ENCODE measurements at regions not wholly inside any gene's neighbourhood (a gene's known extent, or its start where the extent isn't known, plus 50 kb on each side); places are given as distances from the start of the nearest gene placed in this dataset.
"Not testable (repeated sequence)": the region's sequence is repeated elsewhere in the genome, so short reads cannot be mapped to it uniquely, and the experiment has no call there.

GRCh38 chr14:87767567-87767901 is 225.4 kb downstream of the GALC start:
- no peaks in the 10 kb centered on the region for H3K4me1 Mint-ChIP-seq
- ChIA-PET CTCF (ENCODE audit: partially characterized antibody) (no interaction called here), POLR2A (ENCODE audit: partially characterized antibody) (no interaction called here)
- H3K27me3 ChIP-seq (ENCODE audit: insufficient read depth, low read length) = peaks cover 4% of the 10 kb centered on the region
- H3K27me3 Mint-ChIP-seq = peaks cover 0 to 2% of the 10 kb centered on the region in 2 donors
- DNase-seq = no peak
- H3K9me3 ChIP-seq (ENCODE audit: control insufficient read depth in 1 of 2, low read length in 2 of 2) = peaks cover 0 to 4% of the 10 kb centered on the region in 2 donors
- intact Hi-C loops (cut with micrococcal nuclease) = no loop called here
- H3K36me3 ChIP-seq (ENCODE audit: insufficient read depth, low read length) = no peaks in the 10 kb centered on the region
- peak overlapping the region in 1 of 7 donors; percentile 60 for H3K27ac Mint-ChIP-seq
- no peaks in the 10 kb centered on the region for H3K4me1 ChIP-seq (ENCODE audit: insufficient read depth, low read length)
- H3K4me3 ChIP-seq (ENCODE audit: low read length in 2 of 2) = no peak overlapping the region
- H3K36me3 Mint-ChIP-seq = no peaks in the 10 kb centered on the region
- H3K27ac ChIP-seq (ENCODE audit: low read depth, low read length) = no peak overlapping the region
- H3K9me3 Mint-ChIP-seq = peaks cover 0 to 27% (median 6%) of the 10 kb centered on the region in 8 donors
- no peak overlapping the region for H3K4me3 Mint-ChIP-seq

GRCh38 chr14:87758876-87759275 is 234.1 kb downstream of the GALC start:
- ChIA-PET POLR2A (ENCODE audit: partially characterized antibody) (no interaction called here), CTCF (ENCODE audit: partially characterized antibody) (interaction anchor here (1.5 kb wide), 1 partner anchor 13 kb away, joined by 4 read pairs; no protein-coding TSS in a partner anchor)
- Histone ChIP-seq H3K36me3 (ENCODE audit: insufficient read depth, low read length) (no peaks in the 10 kb centered on the region), H3K4me1 (ENCODE audit: insufficient read depth, low read length) (no peaks in the 10 kb centered on the region), H3K4me3 (ENCODE audit: low read length in 2 of 2) (no peak overlapping the region), H3K27me3 (ENCODE audit: insufficient read depth, low read length) (no peaks in the 10 kb centered on the region), H3K27ac (ENCODE audit: low read depth, low read length) (no peak overlapping the region), H3K9me3 (ENCODE audit: control insufficient read depth in 1 of 2, low read length in 2 of 2) (peaks cover 0 to 4% of the 10 kb centered on the region in 2 donors)
- no peak for DNase-seq
- Mint-ChIP-seq H3K36me3 (no peaks in the 10 kb centered on the region), H3K4me1 (peaks cover 0 to 3% (median 0%) of the 10 kb centered on the region in 4 donors), H3K27me3 (no peaks in the 10 kb centered on the region), H3K9me3 (peaks cover 0 to 26% (median 9%) of the 10 kb centered on the region in 8 donors), H3K27ac (no peak overlapping the region), H3K4me3 (no peak overlapping the region)
- intact Hi-C loops (cut with micrococcal nuclease) = no loop called here

DNA sequence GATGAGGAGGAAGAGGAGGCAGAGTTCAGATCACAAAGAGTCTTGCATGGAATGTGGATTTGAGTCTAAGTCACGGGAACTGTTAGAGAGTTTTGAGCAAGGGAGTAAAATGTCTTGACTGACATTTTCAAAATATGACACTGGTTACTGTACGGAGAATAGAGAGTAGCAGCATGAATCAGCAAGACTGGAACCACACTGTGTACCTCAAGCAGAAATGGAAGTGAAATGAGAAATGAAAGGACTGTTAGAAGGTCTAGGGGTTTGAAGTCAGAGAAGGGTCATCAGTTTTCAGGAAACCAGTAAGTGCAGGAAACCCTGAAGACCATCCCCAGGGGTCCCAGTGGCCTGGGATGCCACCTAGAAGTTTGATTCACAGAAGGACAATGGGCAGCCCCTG is 236.3 kb downstream of the GALC start:
- ChIA-PET CTCF (ENCODE audit: partially characterized antibody) (no interaction called here), POLR2A (ENCODE audit: partially characterized antibody) (no interaction called here)
- Mint-ChIP-seq H3K36me3 (no peaks in the 10 kb centered on the region), H3K4me3 (no peak overlapping the region), H3K9me3 (peaks cover 0 to 13% (median 3%) of the 10 kb centered on the region in 8 donors), H3K4me1 (peaks cover 0 to 3% (median 0%) of the 10 kb centered on the region in 4 donors), H3K27me3 (no peaks in the 10 kb centered on the region), H3K27ac (no peak overlapping the region)
- H3K4me3 ChIP-seq (ENCODE audit: low read length in 2 of 2) = no peak overlapping the region
- DNase-seq = no peak
- no peaks in the 10 kb centered on the region for H3K4me1 ChIP-seq (ENCODE audit: insufficient read depth, low read length)
- intact Hi-C loops (cut with micrococcal nuclease) = no loop called here
- no peaks in the 10 kb centered on the region for H3K36me3 ChIP-seq (ENCODE audit: insufficient read depth, low read length)
- no peak overlapping the region for H3K27ac ChIP-seq (ENCODE audit: low read depth, low read length)
- H3K9me3 ChIP-seq (ENCODE audit: control insufficient read depth in 1 of 2, low read length in 2 of 2) = no peaks in the 10 kb centered on the region
- no peaks in the 10 kb centered on the region for H3K27me3 ChIP-seq (ENCODE audit: insufficient read depth, low read length)

- Mint-ChIP-seq H3K4me3 (no peak overlapping the region), H3K4me1 (peaks cover 0 to 3% (median 0%) of the 10 kb centered on the region in 4 donors), H3K27me3 (peaks cover 0 to 5% of the 10 kb centered on the region in 2 donors), H3K9me3 (peaks cover 0 to 8% (median 0%) of the 10 kb centered on the region in 8 donors), H3K27ac (no peak overlapping the region), H3K36me3 (no peaks in the 10 kb centered on the region)
- Histone ChIP-seq H3K9me3 (ENCODE audit: control insufficient read depth in 1 of 2, low read length in 2 of 2) (no peaks in the 10 kb centered on the region), H3K4me3 (ENCODE audit: low read length in 2 of 2) (no peak overlapping the region), H3K27me3 (ENCODE audit: insufficient read depth, low read length) (no peaks in the 10 kb centered on the region), H3K36me3 (ENCODE audit: insufficient read depth, low read length) (no peaks in the 10 kb centered on the region), H3K27ac (ENCODE audit: low read depth, low read length) (no peak overlapping the region), H3K4me1 (ENCODE audit: insufficient read depth, low read length) (no peaks in the 10 kb centered on the region)
- POLR2A ChIA-PET (ENCODE audit: partially characterized antibody) = no interaction called here
- CTCF ChIA-PET (ENCODE audit: partially characterized antibody) = no interaction called here
- no peak for DNase-seq
- intact Hi-C loops (cut with micrococcal nuclease) = no loop called here
Measured at GRCh38 chr14:87754520-87755223, 238.3 kb downstream of the GALC start.

GRCh38 chr14:87748558-87748957 is 244.4 kb downstream of the GALC start:
- intact Hi-C loops (cut with micrococcal nuclease) = no loop called here
- Histone ChIP-seq H3K27me3 (ENCODE audit: insufficient read depth, low read length) (no peaks in the 10 kb centered on the region), H3K4me1 (ENCODE audit: insufficient read depth, low read length) (no peaks in the 10 kb centered on the region), H3K27ac (ENCODE audit: low read depth, low read length) (no peak overlapping the region), H3K36me3 (ENCODE audit: insufficient read depth, low read length) (no peaks in the 10 kb centered on the region), H3K9me3 (ENCODE audit: control insufficient read depth in 1 of 2, low read length in 2 of 2) (no peaks in the 10 kb centered on the region), H3K4me3 (ENCODE audit: low read length in 2 of 2) (no peak overlapping the region)
- Mint-ChIP-seq H3K4me1 (peaks cover 0 to 2% (median 0%) of the 10 kb centered on the region in 4 donors), H3K4me3 (no peak overlapping the region), H3K9me3 (peaks cover 0 to 2% (median 0%) of the 10 kb centered on the region in 8 donors), H3K36me3 (no peaks in the 10 kb centered on the region), H3K27ac (no peak overlapping the region), H3K27me3 (peaks cover 2 to 5% of the 10 kb centered on the region in 2 donors)
- POLR2A ChIA-PET (ENCODE audit: partially characterized antibody) = no interaction called here
- CTCF ChIA-PET (ENCODE audit: partially characterized antibody) = interaction anchor here (1.3 kb wide), 1 partner anchor 10 kb away, joined by 4 read pairs; no protein-coding TSS in a partner anchor
- DNase-seq = no peak

GRCh38 chr14:87745507-87746118 is 247.4 kb downstream of the GALC start:
- DNase-seq = peak in 1 of 5 donors; percentile 1
- Mint-ChIP-seq H3K27ac (no peak overlapping the region), H3K9me3 (peaks cover 0 to 2% (median 0%) of the 10 kb centered on the region in 8 donors), H3K36me3 (no peaks in the 10 kb centered on the region), H3K27me3 (peaks cover 2% of the 10 kb centered on the region in 2 donors), H3K4me3 (no peak overlapping the region), H3K4me1 (peaks cover 0 to 2% (median 0%) of the 10 kb centered on the region in 4 donors)
- ChIA-PET POLR2A (ENCODE audit: partially characterized antibody) (no interaction called here), CTCF (ENCODE audit: partially characterized antibody) (interaction anchor here (0.5 to 2.7 kb wide), 8 partner anchors 9 to 1928 kb away, joined by 3 to 11 read pairs (median 4); no protein-coding TSS in a partner anchor)
- intact Hi-C loops (cut with micrococcal nuclease) = no loop called here
- no peaks in the 10 kb centered on the region for H3K27me3 ChIP-seq (ENCODE audit: insufficient read depth, low read length)
- H3K9me3 ChIP-seq (ENCODE audit: control insufficient read depth in 1 of 2, low read length in 2 of 2) = no peaks in the 10 kb centered on the region
- no peak overlapping the region for H3K27ac ChIP-seq (ENCODE audit: low read depth, low read length)
- no peaks in the 10 kb centered on the region for H3K4me1 ChIP-seq (ENCODE audit: insufficient read depth, low read length)
- no peaks in the 10 kb centered on the region for H3K36me3 ChIP-seq (ENCODE audit: insufficient read depth, low read length)
- H3K4me3 ChIP-seq (ENCODE audit: low read length in 2 of 2) = no peak overlapping the region

- H3K36me3 Mint-ChIP-seq; H3K9me3 Mint-ChIP-seq; H3K36me3 ChIP-seq (ENCODE audit: insufficient read depth, low read length); intact Hi-C loops (cut with micrococcal nuclease); H3K4me1 Mint-ChIP-seq; H3K27ac ChIP-seq (ENCODE audit: low read depth, low read length); H3K4me3 Mint-ChIP-seq; H3K27me3 ChIP-seq (ENCODE audit: insufficient read depth, low read length); H3K27ac Mint-ChIP-seq; H3K9me3 ChIP-seq (ENCODE audit: control insufficient read depth in 1 of 2, low read length in 2 of 2); H3K4me1 ChIP-seq (ENCODE audit: insufficient read depth, low read length); CTCF ChIA-PET (ENCODE audit: partially characterized antibody); POLR2A ChIA-PET (ENCODE audit: partially characterized antibody); H3K27me3 Mint-ChIP-seq; H3K4me3 ChIP-seq (ENCODE audit: low read length in 2 of 2); DNase-seq: not testable (repeated sequence)
Measured at GRCh38 chr14:87734577-87735360, 258.2 kb downstream of the GALC start.
